ENCODE measurements at regions not wholly inside any gene's neighbourhood (a gene's known extent, or its start where the extent isn't known, plus 50 kb on each side); places are given as distances from the start of the nearest gene placed in this dataset.

DNA sequence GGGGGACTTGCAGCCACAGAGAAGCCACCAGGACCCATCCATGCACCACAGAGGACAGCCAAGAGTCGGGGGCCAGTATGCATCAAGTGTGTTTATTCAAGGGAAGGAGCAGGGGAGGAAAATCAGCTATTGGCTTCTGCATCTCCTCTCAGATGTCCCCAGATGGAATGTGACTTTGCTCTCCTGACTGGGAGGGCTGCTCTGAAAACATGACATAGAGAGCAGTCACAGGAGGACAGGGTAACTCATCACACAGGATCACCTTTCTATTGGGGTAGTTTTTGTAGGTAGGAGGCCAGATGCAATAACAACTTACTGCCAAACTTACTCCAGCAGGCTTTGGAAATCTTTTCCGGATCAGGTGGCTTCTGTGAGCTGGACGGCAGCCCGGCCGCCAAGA lies 121.0 kb upstream of the OPCML start:
- no peak overlapping the region for H3K4me3 ChIP-seq
- DNase-seq, result no peak
- peaks cover 0 to 13% (median 11%) of the 10 kb centered on the region in 4 donors for H3K9me3 ChIP-seq
- no peaks in the 10 kb centered on the region for H3K4me1 ChIP-seq
- WGBS, 5 donors, result 34 to 56% (median 44%) methylated on average over 5 of the region's 5 CpGs
- intact Hi-C loops (cut with DNase I; ENCODE audit: low total_unique reads), result no loop called here
- H3K36me3 ChIP-seq, result no peaks in the 10 kb centered on the region
- no peak overlapping the region for H3K27ac ChIP-seq
- TF ChIP-seq EP300 (IDR thresholded peaks at IDR 0.05), result no peak
- no peak for TF ChIP-seq POLR2A (IDR thresholded peaks at IDR 0.05)
- no peak for TF ChIP-seq CTCF (IDR thresholded peaks at IDR 0.05)
- TF ChIP-seq POLR2AphosphoS5 (IDR thresholded peaks at IDR 0.05), result no peak
- H3K27me3 ChIP-seq, result peaks cover 0 to 25% (median 0%) of the 10 kb centered on the region in 3 donors

GRCh38 chr11:133650082-133650481 lies 117.8 kb upstream of the OPCML start:
- no peak for DNase-seq
- peaks cover 0 to 10% (median 0%) of the 10 kb centered on the region in 3 donors for H3K27me3 ChIP-seq
- intact Hi-C loops (cut with DNase I; ENCODE audit: low total_unique reads), result no loop called here
- no peaks in the 10 kb centered on the region for H3K9me3 ChIP-seq
- H3K27ac ChIP-seq, result no peak overlapping the region
- TF ChIP-seq CTCF (IDR thresholded peaks at IDR 0.05) (no peak), POLR2A (IDR thresholded peaks at IDR 0.05) (no peak), POLR2AphosphoS5 (IDR thresholded peaks at IDR 0.05) (no peak), EP300 (IDR thresholded peaks at IDR 0.05) (no peak)
- H3K4me1 ChIP-seq, result no peaks in the 10 kb centered on the region
- H3K36me3 ChIP-seq, result no peaks in the 10 kb centered on the region
- 26 to 56% (median 48%) methylated on average over 4 of the region's 4 CpGs for WGBS, 5 donors
- no peak overlapping the region for H3K4me3 ChIP-seq

- 83 to 92% (median 89%) methylated on average over 16 of the region's 16 CpGs for WGBS, 5 donors
- Histone ChIP-seq H3K27me3 (peaks cover 0 to 7% (median 0%) of the 10 kb centered on the region in 3 donors), H3K9me3 (no peaks in the 10 kb centered on the region), H3K4me3 (no peak overlapping the region), H3K4me1 (no peaks in the 10 kb centered on the region), H3K27ac (no peak overlapping the region), H3K36me3 (no peaks in the 10 kb centered on the region)
- TF ChIP-seq POLR2A (IDR thresholded peaks at IDR 0.05) (no peak), EP300 (IDR thresholded peaks at IDR 0.05) (no peak), CTCF (IDR thresholded peaks at IDR 0.05) (no peak), POLR2AphosphoS5 (IDR thresholded peaks at IDR 0.05) (no peak)
- no peak for DNase-seq
- intact Hi-C loops (cut with DNase I; ENCODE audit: low total_unique reads), result no loop called here
Measured at GRCh38 chr11:133649040-133649439, 116.7 kb upstream of the OPCML start.

DNA sequence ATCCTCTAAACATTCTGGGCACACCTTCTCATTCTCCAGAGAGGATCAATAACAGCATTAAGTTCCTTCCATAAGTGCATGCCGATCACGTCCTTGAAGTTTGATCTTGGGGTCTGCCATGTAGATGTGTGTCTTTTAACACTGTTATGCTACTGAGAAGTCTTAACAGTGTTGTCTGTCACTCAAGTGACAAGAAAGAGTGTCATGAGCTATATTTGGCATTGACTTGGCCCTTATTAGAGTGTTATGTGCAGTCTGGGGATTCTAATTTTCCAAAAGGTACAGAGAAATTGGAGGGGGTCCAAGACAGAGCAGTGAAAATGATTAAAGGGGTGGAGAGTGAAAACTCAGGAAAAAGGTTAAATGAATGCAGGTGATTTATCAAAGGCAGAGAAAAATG lies 107.1 kb upstream of the OPCML start:
- TF ChIP-seq POLR2A (IDR thresholded peaks at IDR 0.05), result no peak
- no peak for TF ChIP-seq POLR2AphosphoS5 (IDR thresholded peaks at IDR 0.05)
- TF ChIP-seq EP300 (IDR thresholded peaks at IDR 0.05), result no peak
- TF ChIP-seq CTCF (IDR thresholded peaks at IDR 0.05), result no peak

More for the DNA sequence above, 107.1 kb upstream of the OPCML start:
- no peaks in the 10 kb centered on the region for H3K9me3 ChIP-seq
- 69 to 89% (median 83%) methylated on average over 2 of the region's 2 CpGs for WGBS, 5 donors
- intact Hi-C loops (cut with DNase I; ENCODE audit: low total_unique reads), result no loop called here
- no peak overlapping the region for H3K4me3 ChIP-seq
- no peaks in the 10 kb centered on the region for H3K36me3 ChIP-seq
- no peak overlapping the region for H3K27ac ChIP-seq
- H3K4me1 ChIP-seq, result no peaks in the 10 kb centered on the region
- H3K27me3 ChIP-seq, result peaks cover 0 to 29% (median 4%) of the 10 kb centered on the region in 3 donors
- no peak for DNase-seq

All from stomach (tissue), 8 donors.